ENCODE measurements at regions not wholly inside any gene's neighbourhood (a gene's known extent, or its start where the extent isn't known, plus 50 kb on each side); places are given as distances from the start of the nearest gene placed in this dataset.

- Histone ChIP-seq H3K4me3 (ENCODE audit: low read length) (no peak overlapping the region), H3F3A (ENCODE audit: insufficient read depth, low read length) (no peaks in the 10 kb centered on the region), H3K27ac (ENCODE audit: low read length) (no peak overlapping the region), H3K9me3 (replicated peaks; ENCODE audit: insufficient read depth, low read length) (no peaks in the 10 kb centered on the region), H3K9me2 (replicated peaks; ENCODE audit: insufficient read depth, low read length) (no peaks in the 10 kb centered on the region), H3K9ac (ENCODE audit: low read length) (no peak overlapping the region), H3K4me2 (ENCODE audit: low read depth, low read length) (no peak overlapping the region), H3K4me1 (ENCODE audit: low read length) (no peaks in the 10 kb centered on the region), H3K27me3 (replicated peaks; ENCODE audit: insufficient read depth, low read length) (no peaks in the 10 kb centered on the region), H3K36me3 (replicated peaks; ENCODE audit: insufficient read depth, low read length) (no peaks in the 10 kb centered on the region), H3K79me2 (ENCODE audit: low read length) (no peaks in the 10 kb centered on the region), H4K20me1 (ENCODE audit: insufficient read depth, low read length) (no peaks in the 10 kb centered on the region), H2AFZ (ENCODE audit: low read length) (no peak overlapping the region)
- TF ChIP-seq EZH2phosphoT487 (IDR thresholded peaks at IDR 0.05; ENCODE audit: low read length) (no peak), EZH2 (optimal IDR thresholded peaks at IDR 0.05; ENCODE audit: low read depth, low read length) (no peak), CTCF (IDR thresholded peaks at IDR 0.05; ENCODE audit: low read length) (no peak)
- DNase-seq: no peak
Measured at GRCh38 chr3:117122609-117123008, 413.0 kb downstream of the TUSC7 start.

- Histone ChIP-seq H3K27ac (ENCODE audit: low read length) (no peak overlapping the region), H3K4me2 (ENCODE audit: low read depth, low read length) (no peak overlapping the region), H3F3A (ENCODE audit: insufficient read depth, low read length) (no peaks in the 10 kb centered on the region), H3K4me3 (ENCODE audit: low read length) (no peak overlapping the region), H4K20me1 (ENCODE audit: insufficient read depth, low read length) (no peaks in the 10 kb centered on the region), H3K79me2 (ENCODE audit: low read length) (no peaks in the 10 kb centered on the region), H2AFZ (ENCODE audit: low read length) (no peak overlapping the region), H3K4me1 (ENCODE audit: low read length) (no peaks in the 10 kb centered on the region), H3K9ac (ENCODE audit: low read length) (no peak overlapping the region), H3K9me2 (replicated peaks; ENCODE audit: insufficient read depth, low read length) (no peaks in the 10 kb centered on the region), H3K36me3 (replicated peaks; ENCODE audit: insufficient read depth, low read length) (no peaks in the 10 kb centered on the region), H3K27me3 (replicated peaks; ENCODE audit: insufficient read depth, low read length) (no peaks in the 10 kb centered on the region), H3K9me3 (replicated peaks; ENCODE audit: insufficient read depth, low read length) (no peaks in the 10 kb centered on the region)
- TF ChIP-seq EZH2phosphoT487 (IDR thresholded peaks at IDR 0.05; ENCODE audit: low read length) (no peak), EZH2 (optimal IDR thresholded peaks at IDR 0.05; ENCODE audit: low read depth, low read length) (no peak), CTCF (IDR thresholded peaks at IDR 0.05; ENCODE audit: low read length) (no peak)
- no peak for DNase-seq
Measured at GRCh38 chr3:117126460-117126859, 416.9 kb downstream of the TUSC7 start.

- H2AFZ ChIP-seq (ENCODE audit: low read length): no peak overlapping the region
- DNase-seq: no peak
- H3K27ac ChIP-seq (ENCODE audit: low read length): no peak overlapping the region
- H3K4me3 ChIP-seq (ENCODE audit: low read length): no peak overlapping the region
- no peaks in the 10 kb centered on the region for H3K4me1 ChIP-seq (ENCODE audit: low read length)
- H4K20me1 ChIP-seq (ENCODE audit: insufficient read depth, low read length): no peaks in the 10 kb centered on the region
- TF ChIP-seq EZH2phosphoT487 (IDR thresholded peaks at IDR 0.05; ENCODE audit: low read length) (no peak), CTCF (IDR thresholded peaks at IDR 0.05; ENCODE audit: low read length) (no peak), EZH2 (optimal IDR thresholded peaks at IDR 0.05; ENCODE audit: low read depth, low read length) (no peak)
- H3K9me2 ChIP-seq (replicated peaks; ENCODE audit: insufficient read depth, low read length): no peaks in the 10 kb centered on the region
- H3K36me3 ChIP-seq (replicated peaks; ENCODE audit: insufficient read depth, low read length): no peaks in the 10 kb centered on the region
- H3K4me2 ChIP-seq (ENCODE audit: low read depth, low read length): no peak overlapping the region
- H3K9me3 ChIP-seq (replicated peaks; ENCODE audit: insufficient read depth, low read length): no peaks in the 10 kb centered on the region
- H3K79me2 ChIP-seq (ENCODE audit: low read length): no peaks in the 10 kb centered on the region
- no peak overlapping the region for H3K9ac ChIP-seq (ENCODE audit: low read length)
- no peaks in the 10 kb centered on the region for H3F3A ChIP-seq (ENCODE audit: insufficient read depth, low read length)
- no peaks in the 10 kb centered on the region for H3K27me3 ChIP-seq (replicated peaks; ENCODE audit: insufficient read depth, low read length)
Measured at GRCh38 chr3:117126946-117127546, 417.5 kb downstream of the TUSC7 start.

Measured in MM.1S (cell line).